Stimulated activated CD4-positive, alpha-beta T cell treated with anti-CD3 and anti-CD28 coated beads, TNF-alpha, amount 100 ng/mL, for 24 hours (primary cell): ENCODE measurements at regions not wholly inside any gene's neighbourhood (a gene's known extent, or its start where the extent isn't known, plus 50 kb on each side); places are given as distances from the start of the nearest gene placed in this dataset.

Experiments used
- DNase-seq, 3 experiments: peaks; one replicate each; pipeline ENCODE4 v3.0.0-alpha.2; 2020; ENCODE audit warnings: low read depth in 3 of 3

- no peak for DNase-seq
Measured at GRCh38 chr1:170313306-170313705, 167.5 kb downstream of the NTMT2 start.

GRCh38 chr1:170316270-170316669 lies 170.5 kb downstream of the NTMT2 start:
- no peak for DNase-seq

GRCh38 chr1:170318141-170318540 lies 172.4 kb downstream of the NTMT2 start:
- DNase-seq: no peak

GRCh38 chr1:170318736-170319135 lies 173.0 kb downstream of the NTMT2 start:
- no peak for DNase-seq

- DNase-seq: no peak
Measured at GRCh38 chr1:170321113-170321512, 175.4 kb downstream of the NTMT2 start.

GRCh38 chr1:170326186-170326585 lies 180.4 kb downstream of the NTMT2 start:
- DNase-seq: no peak

- no peak for DNase-seq
Measured at GRCh38 chr1:170332801-170333200, 187.0 kb downstream of the NTMT2 start.

GRCh38 chr1:170337413-170337994 lies 191.7 kb downstream of the NTMT2 start:
- no peak for DNase-seq

- DNase-seq: no peak
Measured at GRCh38 chr1:170339534-170339933, 192.4 kb upstream of the GORAB start.

- no peak for DNase-seq
Measured at GRCh38 chr1:170340308-170340707, 191.7 kb upstream of the GORAB start.

GRCh38 chr1:170351366-170351946 lies 180.5 kb upstream of the GORAB start:
- DNase-seq: no peak

GRCh38 chr1:170354246-170354645 lies 177.7 kb upstream of the GORAB start:
- no peak for DNase-seq

GRCh38 chr1:170354690-170355089 lies 177.3 kb upstream of the GORAB start:
- DNase-seq: no peak

GRCh38 chr1:170355267-170355801 lies 176.6 kb upstream of the GORAB start:
- DNase-seq: no peak

- no peak for DNase-seq
Measured at GRCh38 chr1:170356585-170356984, 175.4 kb upstream of the GORAB start.

GRCh38 chr1:170357750-170358149 lies 174.2 kb upstream of the GORAB start:
- no peak for DNase-seq

GRCh38 chr1:170360601-170361000 lies 171.4 kb upstream of the GORAB start:
- no peak for DNase-seq

- DNase-seq: no peak
Measured at GRCh38 chr1:170365331-170365730, 166.6 kb upstream of the GORAB start.

GRCh38 chr1:170366980-170367379 lies 165.0 kb upstream of the GORAB start:
- no peak for DNase-seq

GRCh38 chr1:170367615-170368014 lies 164.4 kb upstream of the GORAB start:
- DNase-seq: no peak

GRCh38 chr1:170369000-170369399 lies 163.0 kb upstream of the GORAB start:
- DNase-seq: no peak

- no peak for DNase-seq
Measured at GRCh38 chr1:170369417-170369816, 162.5 kb upstream of the GORAB start.

GRCh38 chr1:170370087-170370486 lies 161.9 kb upstream of the GORAB start:
- DNase-seq: no peak
